IPS-18c (cell line): ENCODE measurements at regions not wholly inside any gene's neighbourhood (a gene's known extent, or its start where the extent isn't known, plus 50 kb on each side); places are given as distances from the start of the nearest gene placed in this dataset.

Experiments used
- H3K4me3 ChIP-seq: 2 replicates; pipeline ENCODE4 v1.7.0; 2013; ENCODE audit warnings: low read depth, mild to moderate bottlenecking, low read length, moderate library complexity; ENCODE audit not compliant: insufficient read depth
- H3K9me3 ChIP-seq: one replicate; pipeline ENCODE4 v1.6.1; 2013; ENCODE audit warnings: mild to moderate bottlenecking, low read length, moderate library complexity; ENCODE audit not compliant: control insufficient read depth, insufficient read depth

- Histone ChIP-seq H3K4me3 (no peak overlapping the region), H3K9me3 (peaks cover 2% of the 10 kb centered on the region)
Observed at GRCh38 chr5:2417301-2417700, 334.2 kb downstream of the IRX2 start.

GRCh38 chr5:2415678-2416077, 335.8 kb downstream of the IRX2 start:
- Histone ChIP-seq H3K4me3 (no peak overlapping the region), H3K9me3 (peaks cover 2% of the 10 kb centered on the region)

- no peak overlapping the region for H3K4me3 ChIP-seq
- no peaks in the 10 kb centered on the region for H3K9me3 ChIP-seq
Observed at GRCh38 chr5:2410451-2410850, 341.0 kb downstream of the IRX2 start.

- Histone ChIP-seq H3K9me3 (peaks cover 9% of the 10 kb centered on the region), H3K4me3 (no peak overlapping the region)
Observed at GRCh38 chr5:2403296-2403695, 348.2 kb downstream of the IRX2 start.

- peaks cover 9% of the 10 kb centered on the region for H3K9me3 ChIP-seq
Observed at GRCh38 chr5:2399804-2400203, 351.7 kb downstream of the IRX2 start.

GRCh38 chr5:2399096-2399495, 352.4 kb downstream of the IRX2 start:
- peaks cover 9% of the 10 kb centered on the region for H3K9me3 ChIP-seq
- no peak overlapping the region for H3K4me3 ChIP-seq

More at GRCh38 chr5:2399804-2400203, 351.7 kb downstream of the IRX2 start:
- no peak overlapping the region for H3K4me3 ChIP-seq

GRCh38 chr5:2393556-2393955, 357.9 kb downstream of the IRX2 start:
- H3K9me3 ChIP-seq, result no peaks in the 10 kb centered on the region

GRCh38 chr5:2391566-2391965, 359.9 kb downstream of the IRX2 start:
- Histone ChIP-seq H3K4me3 (no peak overlapping the region), H3K9me3 (no peaks in the 10 kb centered on the region)

More at GRCh38 chr5:2393556-2393955, 357.9 kb downstream of the IRX2 start:
- no peak overlapping the region for H3K4me3 ChIP-seq

- H3K9me3 ChIP-seq, result no peaks in the 10 kb centered on the region
Observed at GRCh38 chr5:2391021-2391420, 360.5 kb downstream of the IRX2 start.

GRCh38 chr5:2388571-2388970, 362.9 kb downstream of the IRX2 start:
- Histone ChIP-seq H3K9me3 (no peaks in the 10 kb centered on the region), H3K4me3 (no peak overlapping the region)

More at GRCh38 chr5:2391021-2391420, 360.5 kb downstream of the IRX2 start:
- H3K4me3 ChIP-seq, result no peak overlapping the region

- Histone ChIP-seq H3K4me3 (no peak overlapping the region), H3K9me3 (no peaks in the 10 kb centered on the region)
Observed at GRCh38 chr5:2387634-2388325, 363.7 kb downstream of the IRX2 start.

- Histone ChIP-seq H3K9me3 (no peaks in the 10 kb centered on the region), H3K4me3 (no peak overlapping the region)
Observed at GRCh38 chr5:2387250-2387633, 364.2 kb downstream of the IRX2 start.

- H3K9me3 ChIP-seq, result no peaks in the 10 kb centered on the region
- H3K4me3 ChIP-seq, result no peak overlapping the region
Observed at GRCh38 chr5:2385818-2386217, 365.7 kb downstream of the IRX2 start.

GRCh38 chr5:2383698-2384065, 367.8 kb downstream of the IRX2 start:
- H3K9me3 ChIP-seq, result no peaks in the 10 kb centered on the region

GRCh38 chr5:2382776-2383697, 368.4 kb downstream of the IRX2 start:
- no peaks in the 10 kb centered on the region for H3K9me3 ChIP-seq
- no peak overlapping the region for H3K4me3 ChIP-seq

More at GRCh38 chr5:2383698-2384065, 367.8 kb downstream of the IRX2 start:
- H3K4me3 ChIP-seq, result no peak overlapping the region

- Histone ChIP-seq H3K4me3 (no peak overlapping the region), H3K9me3 (no peaks in the 10 kb centered on the region)
Observed at GRCh38 chr5:2381861-2382260, 369.6 kb downstream of the IRX2 start.

- Histone ChIP-seq H3K4me3 (no peak overlapping the region), H3K9me3 (no peaks in the 10 kb centered on the region)
Observed at GRCh38 chr5:2381070-2381469, 370.4 kb downstream of the IRX2 start.

- Histone ChIP-seq H3K9me3 (no peaks in the 10 kb centered on the region), H3K4me3 (no peak overlapping the region)
Observed at GRCh38 chr5:2378976-2379375, 372.5 kb downstream of the IRX2 start.
